HEK293 (cell line): ENCODE measurements at regions not wholly inside any gene's neighbourhood (a gene's known extent, or its start where the extent isn't known, plus 50 kb on each side); places are given as distances from the start of the nearest gene placed in this dataset.

ENCODE experiments used
- CTCF ChIA-PET: fragments of 350-600 bp; formaldehyde crosslinking; extraction: SDS; loops from one replicate; lab custom pipeline; 2021; ENCODE audit warnings: antibody characterized with exemption; lab: Yijun Ruan, JAX
- POLR2A ChIA-PET: fragments of 300-600 bp; formaldehyde crosslinking; extraction: SDS; loops from one replicate; lab custom pipeline; 2020; ENCODE audit warnings: antibody characterized with exemption, inconsistent platforms; lab: Yijun Ruan, JAX
- H3K27ac ChIP-seq: fragments of 200-500 bp; sonication (Bioruptor generic); 2 replicates; pipeline ENCODE4 v1.5.1; 2014; ENCODE audit warnings: low read depth, low read length, control low read depth, inconsistent platforms; ENCODE audit errors: extremely low read depth
- H3K36me3 ChIP-seq, 2 experiments: fragments of 200-500 bp in 1 of 2; sonication (Bioruptor generic) in 1 of 2; 1 replicate in 1 of 2; 2 replicates in 1 of 2; pipeline ENCODE4 v1.5.1; 2014 to 2017; ENCODE audit warnings: inconsistent platforms in 2 of 2, low read length in 2 of 2; ENCODE audit not compliant: control insufficient read depth in 2 of 2, insufficient read depth in 1 of 2
- H3K4me1 ChIP-seq: fragments of 200-500 bp; sonication (Bioruptor generic); 2 replicates; pipeline ENCODE4 v1.5.1; 2014; ENCODE audit warnings: mild to moderate bottlenecking, low read length, inconsistent platforms; ENCODE audit not compliant: control insufficient read depth, insufficient read depth
- H3K4me3 ChIP-seq: 2 replicates; pipeline ENCODE4 v1.5.1; 2011; ENCODE audit warnings: low read depth, mild to moderate bottlenecking, control low read depth, low read length, moderate library complexity
- H3K9me3 ChIP-seq: fragments of 200-500 bp; sonication (Bioruptor generic); 2 replicates; pipeline ENCODE4 v1.5.1; 2014; ENCODE audit warnings: low read depth, low read length, inconsistent platforms; ENCODE audit not compliant: control insufficient read depth, insufficient read depth
- BCL11B ChIP-seq: fragments of 450-650 bp; formaldehyde crosslinking; IDR thresholded peaks from 2 replicates; pipeline ENCODE4 v1.5.1; 2016; ENCODE audit warnings: low read depth, missing biosample characterization, missing genetic modification characterization
- ELK4 ChIP-seq: IDR thresholded peaks from 2 replicates; pipeline ENCODE4 v1.6.1; 2011; ENCODE audit warnings: mild to moderate bottlenecking, low read depth, low read length, borderline replicate concordance
- FEZF1 ChIP-seq: fragments of 450-650 bp; formaldehyde crosslinking; IDR thresholded peaks from 2 replicates; pipeline ENCODE4 v1.5.1; 2016; ENCODE audit warnings: missing biosample characterization, missing genetic modification characterization
- GLI4 ChIP-seq: fragments of 450-650 bp; formaldehyde crosslinking; IDR thresholded peaks from 2 replicates; pipeline ENCODE4 v1.5.1; 2016; ENCODE audit warnings: missing biosample characterization, missing genetic modification characterization
- HIC1 ChIP-seq: fragments of 450-650 bp; formaldehyde crosslinking; IDR thresholded peaks from 2 replicates; pipeline ENCODE4 v1.5.1; 2016; ENCODE audit warnings: missing biosample characterization, missing genetic modification characterization
- HOXC10 ChIP-seq: sonication (generic); formaldehyde crosslinking; IDR thresholded peaks from 2 replicates; pipeline ENCODE4 v1.8.1; 2023; ENCODE audit warnings: mild to moderate bottlenecking, missing genetic modification reagents
- KLF10 ChIP-seq: fragments of 450-650 bp; IDR thresholded peaks from 2 replicates; pipeline ENCODE4 v1.5.1; 2018; ENCODE audit warnings: missing biosample characterization, mild to moderate bottlenecking, missing genetic modification characterization
- OVOL3 ChIP-seq: fragments of 450-650 bp; formaldehyde crosslinking; IDR thresholded peaks from 2 replicates; pipeline ENCODE4 v1.5.1; 2016; ENCODE audit warnings: missing biosample characterization, missing genetic modification characterization
- REPIN1 ChIP-seq: fragments of 450-650 bp; formaldehyde crosslinking; IDR thresholded peaks from 2 replicates; pipeline ENCODE4 v1.5.1; 2017; ENCODE audit warnings: missing biosample characterization, missing genetic modification characterization, low read depth
- WT1 ChIP-seq: fragments of 450-650 bp; formaldehyde crosslinking; IDR thresholded peaks from 2 replicates; pipeline ENCODE4 v1.5.1; 2016; ENCODE audit warnings: missing biosample characterization, missing genetic modification characterization
- ZBTB20 ChIP-seq: fragments of 450-650 bp; formaldehyde crosslinking; IDR thresholded peaks from 2 replicates; pipeline ENCODE4 v1.5.1; 2016; ENCODE audit warnings: missing biosample characterization, missing genetic modification characterization
- ZFP69B ChIP-seq: fragments of 450-650 bp; formaldehyde crosslinking; IDR thresholded peaks from 2 replicates; pipeline ENCODE4 v1.5.1; 2016; ENCODE audit warnings: missing biosample characterization, missing genetic modification characterization
- ZNF112 ChIP-seq: fragments of 450-650 bp; formaldehyde crosslinking; IDR thresholded peaks from 2 replicates; pipeline ENCODE4 v1.5.0; 2017; ENCODE audit warnings: missing biosample characterization, missing genetic modification characterization
- ZNF132 ChIP-seq: fragments of 450-650 bp; formaldehyde crosslinking; IDR thresholded peaks from 2 replicates; pipeline ENCODE4 v1.5.1; 2017; ENCODE audit warnings: missing biosample characterization, missing genetic modification characterization, borderline replicate concordance
- ZNF148 ChIP-seq: fragments of 450-650 bp; formaldehyde crosslinking; IDR thresholded peaks from 2 replicates; pipeline ENCODE4 v1.5.0; 2017; ENCODE audit warnings: missing biosample characterization, missing genetic modification characterization, borderline replicate concordance
- ZNF16 ChIP-seq: fragments of 450-650 bp; formaldehyde crosslinking; IDR thresholded peaks from 2 replicates; pipeline ENCODE4 v1.5.1; 2016; ENCODE audit warnings: low read depth, missing biosample characterization, missing genetic modification characterization
- ZNF184 ChIP-seq: fragments of 450-650 bp; IDR thresholded peaks from 2 replicates; pipeline ENCODE4 v1.5.1; 2018; ENCODE audit warnings: missing biosample characterization, mild to moderate bottlenecking, missing genetic modification characterization
- ZNF19 ChIP-seq: fragments of 450-650 bp; formaldehyde crosslinking; IDR thresholded peaks from 2 replicates; pipeline ENCODE4; 2016; ENCODE audit warnings: missing biosample characterization, missing genetic modification characterization, low read depth
- ZNF2 ChIP-seq: fragments of 450-650 bp; formaldehyde crosslinking; IDR thresholded peaks from 2 replicates; pipeline ENCODE4 v1.5.1; 2016; ENCODE audit warnings: missing biosample characterization, missing genetic modification characterization
- ZNF302 ChIP-seq: fragments of 450-650 bp; formaldehyde crosslinking; IDR thresholded peaks from 2 replicates; pipeline ENCODE4 v1.5.1; 2016; ENCODE audit warnings: missing biosample characterization, missing genetic modification characterization, low read depth
- ZNF362 ChIP-seq: fragments of 450-650 bp; formaldehyde crosslinking; IDR thresholded peaks from 2 replicates; pipeline ENCODE4 v1.5.1; 2016; ENCODE audit warnings: missing biosample characterization, missing genetic modification characterization
- ZNF48 ChIP-seq: fragments of 450-650 bp; formaldehyde crosslinking; IDR thresholded peaks from 2 replicates; pipeline ENCODE4 v1.5.1; 2016; ENCODE audit warnings: missing biosample characterization, missing genetic modification characterization
- ZNF580 ChIP-seq: fragments of 450-650 bp; formaldehyde crosslinking; IDR thresholded peaks from 2 replicates; pipeline ENCODE4 v1.5.1; 2016; ENCODE audit warnings: missing biosample characterization, missing genetic modification characterization
- ZNF596 ChIP-seq: fragments of 450-650 bp; IDR thresholded peaks from 2 replicates; pipeline ENCODE4 v1.5.0; 2018; ENCODE audit warnings: missing biosample characterization, mild to moderate bottlenecking, missing genetic modification characterization, moderate library complexity
- ZNF624 ChIP-seq: fragments of 450-650 bp; formaldehyde crosslinking; IDR thresholded peaks from 2 replicates; pipeline ENCODE4 v1.5.1; 2017; ENCODE audit warnings: missing biosample characterization, missing genetic modification characterization
- ZNF654 ChIP-seq: fragments of 450-650 bp; formaldehyde crosslinking; IDR thresholded peaks from 2 replicates; pipeline ENCODE4 v1.5.1; 2016; ENCODE audit warnings: low read depth, missing biosample characterization, missing genetic modification characterization
- ZNF664 ChIP-seq: fragments of 450-650 bp; formaldehyde crosslinking; IDR thresholded peaks from 2 replicates; pipeline ENCODE4 v1.5.1; 2016; ENCODE audit warnings: missing biosample characterization, missing genetic modification characterization
- ZNF791 ChIP-seq: fragments of 450-650 bp; formaldehyde crosslinking; IDR thresholded peaks from 2 replicates; pipeline ENCODE4 v1.5.1; 2016; ENCODE audit warnings: missing biosample characterization, missing genetic modification characterization
- ZNF843 ChIP-seq: fragments of 450-650 bp; formaldehyde crosslinking; IDR thresholded peaks from 2 replicates; pipeline ENCODE4 v1.5.1; 2016; ENCODE audit warnings: missing biosample characterization, missing genetic modification characterization

- Histone ChIP-seq H3K4me3 (no peak overlapping the region), H3K27ac (no peak overlapping the region), H3K4me1 (no peaks in the 10 kb centered on the region), H3K36me3 (no peaks in the 10 kb centered on the region), H3K9me3 (no peaks in the 10 kb centered on the region)
- ChIA-PET CTCF (interaction anchor here (0.6 kb wide), 1 partner anchor 680 kb away, joined by 4 read pairs; no protein-coding TSS in a partner anchor), POLR2A (no interaction called here)
- TF ChIP-seq ZNF362 (tag by site-specific recombination) (no peak), REPIN1 (tag by site-specific recombination) (no peak), ZNF132 (tag by site-specific recombination) (no peak), GLI4 (tag by site-specific recombination) (no peak), KLF10 (tag by site-specific recombination) (no peak), ZNF184 (tag by site-specific recombination) (no peak), FEZF1 (tag by site-specific recombination) (no peak), ZNF19 (tag by site-specific recombination) (no peak), ZFP69B (tag by site-specific recombination) (no peak), ZNF302 (no peak), HOXC10 (no peak), ZNF843 (tag by site-specific recombination) (no peak), ZNF654 (no peak)
Measured at GRCh38 chr12:131499864-131500190, 211.1 kb upstream of the SFSWAP start.

- ChIA-PET CTCF (no interaction called here), POLR2A (no interaction called here)
- no peak for TF ChIP-seq ZBTB20 (tag by site-specific recombination)
- TF ChIP-seq ZNF112 (tag by site-specific recombination), result no peak
- TF ChIP-seq HIC1 (tag by site-specific recombination), result no peak
- TF ChIP-seq ZNF580 (tag by site-specific recombination), result no peak
- Histone ChIP-seq H3K4me3 (no peak overlapping the region), H3K4me1 (no peaks in the 10 kb centered on the region), H3K9me3 (no peaks in the 10 kb centered on the region), H3K27ac (no peak overlapping the region), H3K36me3 (no peaks in the 10 kb centered on the region)
Measured at GRCh38 chr12:131500564-131500963, 210.3 kb upstream of the SFSWAP start.

GRCh38 chr12:131505561-131505960 is 205.3 kb upstream of the SFSWAP start:
- H3K4me1 ChIP-seq, result no peaks in the 10 kb centered on the region
- H3K9me3 ChIP-seq, result no peaks in the 10 kb centered on the region
- ChIA-PET POLR2A (no interaction called here), CTCF (no interaction called here)
- H3K36me3 ChIP-seq, result no peaks in the 10 kb centered on the region
- no peak overlapping the region for H3K27ac ChIP-seq
- no peak overlapping the region for H3K4me3 ChIP-seq
- TF ChIP-seq ELK4 (no peak), ZNF148 (tag by site-specific recombination) (no peak), ZNF16 (no peak), ZNF596 (no peak), OVOL3 (no peak), ZFP69B (tag by site-specific recombination) (no peak), ZNF664 (no peak), BCL11B (no peak), WT1 (tag by site-specific recombination) (no peak), ZNF791 (no peak), ZNF2 (no peak), ZNF48 (tag by site-specific recombination) (no peak), ZNF624 (tag by site-specific recombination) (no peak)
